CD4-positive, alpha-beta T cell treated with Interleukin-6 for 4 hours (primary cell): ENCODE measurements at regions not wholly inside any gene's neighbourhood (a gene's known extent, or its start where the extent isn't known, plus 50 kb on each side); places are given as distances from the start of the nearest gene placed in this dataset.

Experiments
- DNase-seq: peaks from one replicate; pipeline ENCODE4 v3.0.0-alpha.2; 2020; ENCODE audit warnings: mixed read lengths

GRCh38 chr7:128168667-128169210 lies 72.3 kb upstream of the LEP start:
- DNase-seq, result peak; percentile 12

- no peak for DNase-seq
These were observed 70.6 kb upstream of the LEP start for GRCh38 chr7:128170461-128170860.

DNA sequence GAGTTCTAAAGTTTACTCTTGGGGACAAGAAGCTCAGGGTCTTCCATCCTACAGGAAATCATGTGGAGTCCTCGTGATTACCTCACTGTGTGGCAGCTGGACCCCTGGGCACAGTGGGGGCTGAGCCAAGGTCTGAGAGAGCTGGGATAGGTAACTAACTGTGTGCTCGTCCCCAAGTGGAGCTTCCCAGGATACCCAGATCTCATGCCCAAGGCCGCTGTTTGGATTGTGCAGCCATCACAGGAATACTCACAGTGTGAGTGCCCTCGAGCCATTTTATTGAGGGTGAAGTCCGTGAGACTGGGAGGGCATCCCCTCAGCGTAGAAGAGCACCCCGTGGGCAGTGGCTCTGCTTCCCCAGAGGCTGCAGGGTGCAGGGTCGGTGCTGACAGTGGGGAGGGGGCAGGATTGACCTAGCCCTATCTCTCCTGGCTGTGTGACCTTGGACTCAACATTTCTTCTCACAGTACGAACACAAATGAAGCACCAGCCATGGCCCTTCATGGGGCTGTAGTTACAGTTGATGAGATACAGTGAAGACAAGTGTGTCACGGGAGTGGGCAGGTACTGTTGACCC lies 69.6 kb upstream of the LEP start:
- DNase-seq, result no peak

DNA sequence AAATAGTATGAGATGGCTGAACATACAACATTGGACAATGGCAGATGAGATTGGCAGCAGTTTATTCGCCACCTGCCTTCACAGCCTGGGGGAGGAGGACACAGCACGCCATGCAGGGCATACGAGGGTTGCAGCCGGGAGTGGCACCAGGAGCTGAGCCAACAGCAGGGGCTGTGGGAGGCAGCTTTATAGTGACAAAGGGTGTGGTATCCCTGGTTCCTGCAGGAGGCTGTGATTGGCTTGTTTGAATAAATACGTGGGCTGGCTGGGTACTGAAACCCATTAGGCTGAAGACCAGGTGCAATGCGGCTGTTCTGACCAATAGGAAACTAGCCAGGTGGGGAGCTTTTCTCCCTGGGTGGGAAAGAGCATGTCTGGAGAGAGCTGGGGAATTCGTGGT lies 68.9 kb upstream of the LEP start:
- no peak for DNase-seq

DNA sequence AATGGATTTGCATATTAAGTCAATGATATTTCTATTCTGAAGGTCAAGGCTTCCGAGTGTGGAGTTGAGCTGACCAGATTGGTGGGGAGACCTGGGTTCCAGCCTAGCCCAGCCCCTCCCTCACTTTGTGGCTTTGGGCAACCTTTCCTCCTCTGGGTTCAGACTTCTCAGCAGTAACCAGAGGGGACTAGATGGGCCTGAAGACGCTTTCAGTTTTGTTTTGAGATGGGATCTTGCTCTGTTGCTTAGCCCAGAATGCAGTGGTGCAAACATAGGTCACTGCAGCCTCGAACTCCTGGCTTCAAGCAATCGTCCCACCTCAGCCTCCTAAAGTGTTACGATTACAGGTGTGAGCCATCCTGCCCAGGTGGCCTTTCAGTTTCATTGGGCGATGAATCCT lies 68.1 kb upstream of the LEP start:
- DNase-seq, result no peak

DNA sequence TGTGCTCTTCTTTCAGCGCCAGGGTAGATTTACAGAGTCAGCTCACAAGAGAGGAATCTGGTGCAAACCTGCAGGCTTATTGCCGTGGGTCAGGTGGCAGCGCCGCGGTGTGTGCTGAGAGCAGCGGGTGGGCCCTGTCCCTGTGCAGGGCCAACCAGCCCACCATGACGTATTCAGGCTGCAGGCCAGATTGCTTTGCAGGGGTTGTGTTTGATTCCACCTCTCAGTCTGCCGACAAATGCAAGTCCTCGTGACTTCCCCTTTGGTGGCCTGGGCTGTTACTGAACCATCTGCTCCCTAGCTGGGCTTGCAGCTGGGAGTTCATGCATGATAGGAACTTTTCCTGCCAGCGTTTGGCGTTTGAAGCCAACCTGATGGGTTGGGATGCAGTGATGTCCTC lies 66.7 kb upstream of the LEP start:
- no peak for DNase-seq

- DNase-seq, result no peak
These were observed 64.4 kb upstream of the LEP start for GRCh38 chr7:128176696-128177095.

GRCh38 chr7:128177768-128178550 lies 63.1 kb upstream of the LEP start:
- no peak for DNase-seq

GRCh38 chr7:128178611-128179010 lies 62.5 kb upstream of the LEP start:
- DNase-seq, result no peak

DNA sequence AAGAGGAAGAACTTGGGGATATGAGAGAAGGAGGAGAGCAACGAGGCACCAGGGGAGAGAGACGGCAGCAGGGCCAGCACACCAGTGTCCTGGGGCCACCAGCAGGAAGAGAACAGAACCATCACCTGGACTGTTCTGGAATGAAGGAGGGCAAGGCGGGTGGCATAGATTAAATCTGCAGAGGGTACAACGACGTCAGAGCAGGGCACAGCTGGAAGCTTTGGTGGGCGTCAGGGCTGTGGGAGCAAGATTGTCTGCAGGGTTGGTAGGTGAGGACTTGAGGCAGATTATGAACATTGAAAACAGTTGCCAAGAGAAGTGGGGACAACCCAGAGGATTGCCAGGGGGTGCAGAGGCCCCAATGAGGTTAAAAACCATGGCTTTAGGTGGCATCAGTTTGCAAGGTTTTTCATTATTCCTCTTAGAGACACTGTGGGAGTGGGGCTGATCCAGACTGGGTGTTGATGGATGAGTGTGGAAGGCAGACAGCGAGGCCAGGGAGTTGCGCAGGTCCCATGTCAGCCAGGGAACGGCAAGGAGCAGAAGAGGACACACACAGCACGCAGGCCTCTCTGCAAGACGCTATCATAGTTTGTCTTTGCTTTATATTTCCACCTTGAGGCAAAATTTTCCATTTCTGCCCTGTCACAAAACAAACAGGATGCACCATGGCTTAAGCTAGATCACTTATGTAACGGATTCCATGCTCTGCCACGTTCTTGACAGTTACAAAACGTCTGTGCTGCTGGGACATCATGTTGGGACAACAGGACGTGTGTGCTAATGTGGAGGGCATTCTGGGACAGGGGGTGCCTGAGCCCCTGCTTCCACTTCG lies 52.5 kb upstream of the LEP start:
- no peak for DNase-seq

GRCh38 chr7:128189231-128189930 lies 51.7 kb upstream of the LEP start:
- no peak for DNase-seq

GRCh38 chr7:128190051-128190647 lies 50.9 kb upstream of the LEP start:
- DNase-seq, result no peak

DNA sequence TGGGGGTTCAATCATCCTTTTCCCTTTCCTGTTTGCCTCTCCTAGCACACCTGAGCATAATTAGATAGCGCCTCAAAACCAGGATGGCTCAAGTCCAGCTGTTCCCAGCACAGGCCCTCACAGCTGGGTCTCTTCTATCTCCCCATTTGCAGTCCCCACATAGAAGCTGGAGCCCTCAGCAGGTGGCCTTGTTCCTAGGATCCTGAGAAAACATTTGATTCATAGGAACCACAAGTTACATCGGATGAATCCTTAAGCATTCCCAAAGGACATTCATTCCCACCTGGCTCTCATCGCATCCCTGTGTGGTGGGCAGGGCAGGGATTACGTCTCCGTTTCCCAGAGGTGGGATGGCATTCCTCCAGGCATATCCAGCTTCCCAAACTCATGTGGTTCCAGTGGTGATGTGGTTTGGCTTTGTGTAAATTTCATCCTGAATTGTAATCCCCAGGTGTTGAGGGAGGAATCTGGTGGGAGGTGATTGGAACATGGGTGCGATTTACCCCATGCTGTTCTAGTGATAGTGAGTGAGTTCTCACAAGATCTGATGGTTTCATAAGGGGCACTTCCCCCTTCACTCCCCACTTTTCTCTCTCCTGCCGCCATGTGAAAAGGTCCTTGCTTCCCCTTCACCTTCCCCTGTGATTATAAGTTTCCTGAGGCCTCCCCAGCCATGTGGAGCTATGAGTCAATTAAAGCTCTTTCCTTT lies 49.8 kb upstream of the LEP start:
- no peak for DNase-seq
